ENCODE measurements at regions not wholly inside any gene's neighbourhood (a gene's known extent, or its start where the extent isn't known, plus 50 kb on each side); places are given as distances from the start of the nearest gene placed in this dataset.

GRCh38 chr18:68604256-68604655 lies 110.7 kb downstream of the TMX3 start:
- no peak for TF ChIP-seq EZH2 (IDR thresholded peaks at IDR 0.05; ENCODE audit: insufficient read depth, poor library complexity, severe bottlenecking)
- no peak for TF ChIP-seq EZH2phosphoT487 (IDR thresholded peaks at IDR 0.05; ENCODE audit: insufficient read depth, low read depth)
- Histone ChIP-seq H3K4me3 (no peak overlapping the region), H3K9me3 (ENCODE audit: low read depth) (no peaks in the 10 kb centered on the region), H3K4me1 (ENCODE audit: insufficient read depth) (no peaks in the 10 kb centered on the region), H3K27ac (no peak overlapping the region), H4K20me1 (ENCODE audit: insufficient read depth) (no peaks in the 10 kb centered on the region), H3K9ac (no peak overlapping the region), H3K27me3 (replicated peaks; ENCODE audit: insufficient read depth) (no peaks in the 10 kb centered on the region), H3F3A (ENCODE audit: insufficient read depth) (no peaks in the 10 kb centered on the region), H3K36me3 (ENCODE audit: low read depth) (no peaks in the 10 kb centered on the region), H3K9me2 (ENCODE audit: insufficient read depth) (no peaks in the 10 kb centered on the region), H2AFZ (no peak overlapping the region), H3K4me2 (ENCODE audit: unreplicated experiment) (no peak overlapping the region), H3K79me2 (ENCODE audit: insufficient read depth) (no peaks in the 10 kb centered on the region)
- in situ Hi-C loops (cut with MboI): no loop called here
- DNase-seq: peak; percentile 11
- WGBS, 2 experiments (ENCODE audit: low coverage in 1 of 2, low lambda C conversion rate in 2 of 2, missing lambda C conversion rate in 2 of 2): 23% methylated on average over 1 of the region's 1 CpG; no CpG with 5 or more reads in 1 of the 2 experiments

GRCh38 chr18:68596016-68596415 lies 118.9 kb downstream of the TMX3 start:
- in situ Hi-C loops (cut with MboI): no loop called here
- Histone ChIP-seq H3K9me3 (ENCODE audit: low read depth) (no peaks in the 10 kb centered on the region), H3K27me3 (replicated peaks; ENCODE audit: insufficient read depth) (no peaks in the 10 kb centered on the region), H3K4me3 (no peak overlapping the region), H3K9me2 (ENCODE audit: insufficient read depth) (no peaks in the 10 kb centered on the region), H3K9ac (no peak overlapping the region), H3K27ac (no peak overlapping the region), H2AFZ (no peak overlapping the region), H3F3A (ENCODE audit: insufficient read depth) (no peaks in the 10 kb centered on the region), H3K4me2 (ENCODE audit: unreplicated experiment) (no peak overlapping the region), H3K4me1 (ENCODE audit: insufficient read depth) (no peaks in the 10 kb centered on the region), H3K36me3 (ENCODE audit: low read depth) (no peaks in the 10 kb centered on the region), H4K20me1 (ENCODE audit: insufficient read depth) (no peaks in the 10 kb centered on the region), H3K79me2 (ENCODE audit: insufficient read depth) (no peaks in the 10 kb centered on the region)
- WGBS, 2 experiments (ENCODE audit: low coverage in 1 of 2, low lambda C conversion rate in 2 of 2, missing lambda C conversion rate in 2 of 2): 80 to 81% methylated on average over 2 of the region's 2 CpGs
- no peak for DNase-seq
- TF ChIP-seq EZH2phosphoT487 (IDR thresholded peaks at IDR 0.05; ENCODE audit: insufficient read depth, low read depth) (no peak), EZH2 (IDR thresholded peaks at IDR 0.05; ENCODE audit: insufficient read depth, poor library complexity, severe bottlenecking) (no peak)

GRCh38 chr18:68588169-68588568 lies 126.7 kb downstream of the TMX3 start:
- Histone ChIP-seq H3K9ac (no peak overlapping the region), H3K36me3 (ENCODE audit: low read depth) (no peaks in the 10 kb centered on the region), H3K4me3 (no peak overlapping the region), H3K4me2 (ENCODE audit: unreplicated experiment) (no peak overlapping the region), H3K27ac (no peak overlapping the region), H3K27me3 (replicated peaks; ENCODE audit: insufficient read depth) (no peaks in the 10 kb centered on the region), H3F3A (ENCODE audit: insufficient read depth) (no peaks in the 10 kb centered on the region), H3K79me2 (ENCODE audit: insufficient read depth) (no peaks in the 10 kb centered on the region), H2AFZ (no peak overlapping the region), H3K9me2 (ENCODE audit: insufficient read depth) (no peaks in the 10 kb centered on the region), H4K20me1 (ENCODE audit: insufficient read depth) (no peaks in the 10 kb centered on the region), H3K4me1 (ENCODE audit: insufficient read depth) (no peaks in the 10 kb centered on the region), H3K9me3 (ENCODE audit: low read depth) (no peaks in the 10 kb centered on the region)
- DNase-seq: no peak
- TF ChIP-seq EZH2phosphoT487 (IDR thresholded peaks at IDR 0.05; ENCODE audit: insufficient read depth, low read depth) (no peak), EZH2 (IDR thresholded peaks at IDR 0.05; ENCODE audit: insufficient read depth, poor library complexity, severe bottlenecking) (no peak)
- in situ Hi-C loops (cut with MboI): no loop called here
- WGBS, 2 experiments (ENCODE audit: low coverage in 1 of 2, low lambda C conversion rate in 2 of 2, missing lambda C conversion rate in 2 of 2): 89 to 91% methylated on average over 5 of the region's 5 CpGs

GRCh38 chr18:68583685-68584084 lies 131.2 kb downstream of the TMX3 start:
- Histone ChIP-seq H3K9ac (no peak overlapping the region), H3K4me3 (no peak overlapping the region), H3K36me3 (ENCODE audit: low read depth) (no peaks in the 10 kb centered on the region), H3K27me3 (replicated peaks; ENCODE audit: insufficient read depth) (no peaks in the 10 kb centered on the region), H3K79me2 (ENCODE audit: insufficient read depth) (no peaks in the 10 kb centered on the region), H4K20me1 (ENCODE audit: insufficient read depth) (no peaks in the 10 kb centered on the region), H3K4me2 (ENCODE audit: unreplicated experiment) (no peak overlapping the region), H3K4me1 (ENCODE audit: insufficient read depth) (no peaks in the 10 kb centered on the region), H3K27ac (no peak overlapping the region), H2AFZ (no peak overlapping the region), H3F3A (ENCODE audit: insufficient read depth) (no peaks in the 10 kb centered on the region), H3K9me2 (ENCODE audit: insufficient read depth) (no peaks in the 10 kb centered on the region), H3K9me3 (ENCODE audit: low read depth) (no peaks in the 10 kb centered on the region)
- TF ChIP-seq EZH2 (IDR thresholded peaks at IDR 0.05; ENCODE audit: insufficient read depth, poor library complexity, severe bottlenecking): no peak
- TF ChIP-seq EZH2phosphoT487 (IDR thresholded peaks at IDR 0.05; ENCODE audit: insufficient read depth, low read depth): no peak
- 86 to 88% methylated on average over 1 of the region's 1 CpG for WGBS, 2 experiments (ENCODE audit: low coverage in 1 of 2, low lambda C conversion rate in 2 of 2, missing lambda C conversion rate in 2 of 2)
- DNase-seq: no peak
- in situ Hi-C loops (cut with MboI): no loop called here

- TF ChIP-seq EZH2phosphoT487 (IDR thresholded peaks at IDR 0.05; ENCODE audit: insufficient read depth, low read depth): no peak
- no peak for TF ChIP-seq EZH2 (IDR thresholded peaks at IDR 0.05; ENCODE audit: insufficient read depth, poor library complexity, severe bottlenecking)
- Histone ChIP-seq H3K9ac (no peak overlapping the region), H3K27ac (no peak overlapping the region), H3K4me3 (no peak overlapping the region), H3K79me2 (ENCODE audit: insufficient read depth) (no peaks in the 10 kb centered on the region), H3K36me3 (ENCODE audit: low read depth) (no peaks in the 10 kb centered on the region), H3K4me1 (ENCODE audit: insufficient read depth) (no peaks in the 10 kb centered on the region), H3K27me3 (replicated peaks; ENCODE audit: insufficient read depth) (no peaks in the 10 kb centered on the region), H3F3A (ENCODE audit: insufficient read depth) (no peaks in the 10 kb centered on the region), H4K20me1 (ENCODE audit: insufficient read depth) (no peaks in the 10 kb centered on the region), H3K9me2 (ENCODE audit: insufficient read depth) (no peaks in the 10 kb centered on the region), H2AFZ (no peak overlapping the region), H3K4me2 (ENCODE audit: unreplicated experiment) (no peak overlapping the region), H3K9me3 (ENCODE audit: low read depth) (no peaks in the 10 kb centered on the region)
- WGBS, 2 experiments (ENCODE audit: low coverage in 1 of 2, low lambda C conversion rate in 2 of 2, missing lambda C conversion rate in 2 of 2): 77 to 84% methylated on average over 5 of the region's 5 CpGs
- no peak for DNase-seq
- in situ Hi-C loops (cut with MboI): no loop called here
Observed at GRCh38 chr18:68574311-68574710, 140.6 kb downstream of the TMX3 start.

Measured in GM23248 (cell line).